Ishikawa (cell line): ENCODE measurements at regions not wholly inside any gene's neighbourhood (a gene's known extent, or its start where the extent isn't known, plus 50 kb on each side); places are given as distances from the start of the nearest gene placed in this dataset.

Source experiments
- CEBPB ChIP-seq: IDR thresholded peaks from 2 replicates; pipeline ENCODE4 v1.6.1; 2012
- CREB1 ChIP-seq: IDR thresholded peaks from 2 replicates; pipeline ENCODE4 v1.6.1; 2012; ENCODE audit warnings: low read depth
- EGR1 ChIP-seq: IDR thresholded peaks from 2 replicates; pipeline ENCODE4 v1.6.1; 2012
- EP300 ChIP-seq: IDR thresholded peaks from 2 replicates; pipeline ENCODE4 v1.6.1; 2012; ENCODE audit warnings: borderline replicate concordance
- FOXM1 ChIP-seq: IDR thresholded peaks from 2 replicates; pipeline ENCODE4 v1.6.1; 2012; ENCODE audit warnings: low read depth, borderline replicate concordance
- MAX ChIP-seq: IDR thresholded peaks from 2 replicates; pipeline ENCODE4 v1.6.1; 2012
- NFIC ChIP-seq: IDR thresholded peaks from 2 replicates; pipeline ENCODE4 v1.6.1; 2012
- RAD21 ChIP-seq: IDR thresholded peaks from 2 replicates; pipeline ENCODE4 v1.6.1; 2012; ENCODE audit warnings: low read depth
- REST ChIP-seq: IDR thresholded peaks from 2 replicates; pipeline ENCODE4 v1.6.1; 2012; ENCODE audit warnings: low read depth, mild to moderate bottlenecking
- TAF1 ChIP-seq: IDR thresholded peaks from 2 replicates; pipeline ENCODE4 v1.6.1; 2012; ENCODE audit warnings: low read depth, mild to moderate bottlenecking
- TCF12 ChIP-seq: IDR thresholded peaks from 2 replicates; pipeline ENCODE4 v1.6.1; 2012; ENCODE audit warnings: low read depth
- TEAD4 ChIP-seq: IDR thresholded peaks from 2 replicates; pipeline ENCODE4 v1.6.1; 2012
- USF1 ChIP-seq: IDR thresholded peaks from 2 replicates; pipeline ENCODE4 v1.6.1; 2012
- YY1 ChIP-seq: IDR thresholded peaks from 2 replicates; pipeline ENCODE4 v1.6.1; 2012; ENCODE audit warnings: low read depth
- ZBTB7A ChIP-seq: IDR thresholded peaks from 2 replicates; pipeline ENCODE4 v1.6.1; 2012; ENCODE audit warnings: low read depth

GRCh38 chr1:73943270-73943669, 254.7 kb downstream of the LRRIQ3 start:
- no peak for TF ChIP-seq USF1
- no peak for TF ChIP-seq TCF12
- no peak for TF ChIP-seq CEBPB
- no peak for TF ChIP-seq FOXM1
- TF ChIP-seq EGR1, result no peak
- no peak for TF ChIP-seq YY1
- TF ChIP-seq ZBTB7A, result no peak
- TF ChIP-seq MAX, result no peak
- no peak for TF ChIP-seq TAF1
- TF ChIP-seq CREB1, result no peak
- no peak for TF ChIP-seq RAD21
- TF ChIP-seq EP300, result no peak
- no peak for TF ChIP-seq TEAD4
- no peak for TF ChIP-seq REST

GRCh38 chr1:73930293-73930692, 267.7 kb downstream of the LRRIQ3 start:
- no peak for TF ChIP-seq TEAD4
- no peak for TF ChIP-seq ZBTB7A
- TF ChIP-seq YY1, result no peak
- TF ChIP-seq RAD21, result no peak
- no peak for TF ChIP-seq CREB1
- no peak for TF ChIP-seq TAF1
- no peak for TF ChIP-seq EP300
- no peak for TF ChIP-seq FOXM1
- TF ChIP-seq TCF12, result no peak
- TF ChIP-seq NFIC, result no peak
- no peak for TF ChIP-seq REST
- no peak for TF ChIP-seq EGR1
- TF ChIP-seq CEBPB, result no peak

GRCh38 chr1:73914951-73915350, 283.0 kb downstream of the LRRIQ3 start:
- TF ChIP-seq YY1, result no peak
- TF ChIP-seq REST, result no peak
- no peak for TF ChIP-seq MAX
- TF ChIP-seq TCF12, result no peak
- TF ChIP-seq CREB1, result no peak
- TF ChIP-seq NFIC, result no peak
- no peak for TF ChIP-seq RAD21
- no peak for TF ChIP-seq EGR1
- no peak for TF ChIP-seq USF1
- TF ChIP-seq TEAD4, result no peak
- no peak for TF ChIP-seq TAF1
- no peak for TF ChIP-seq CEBPB
- TF ChIP-seq ZBTB7A, result no peak
- no peak for TF ChIP-seq EP300
- no peak for TF ChIP-seq FOXM1

- TF ChIP-seq YY1 (no peak), TAF1 (no peak), CREB1 (no peak), NFIC (no peak), REST (no peak), TEAD4 (no peak), EGR1 (no peak), USF1 (no peak), CEBPB (no peak), FOXM1 (no peak)
Observed at GRCh38 chr1:73913025-73913424, 285.0 kb downstream of the LRRIQ3 start.
